ENCODE measurements at regions not wholly inside any gene's neighbourhood (a gene's known extent, or its start where the extent isn't known, plus 50 kb on each side); places are given as distances from the start of the nearest gene placed in this dataset.

DNA sequence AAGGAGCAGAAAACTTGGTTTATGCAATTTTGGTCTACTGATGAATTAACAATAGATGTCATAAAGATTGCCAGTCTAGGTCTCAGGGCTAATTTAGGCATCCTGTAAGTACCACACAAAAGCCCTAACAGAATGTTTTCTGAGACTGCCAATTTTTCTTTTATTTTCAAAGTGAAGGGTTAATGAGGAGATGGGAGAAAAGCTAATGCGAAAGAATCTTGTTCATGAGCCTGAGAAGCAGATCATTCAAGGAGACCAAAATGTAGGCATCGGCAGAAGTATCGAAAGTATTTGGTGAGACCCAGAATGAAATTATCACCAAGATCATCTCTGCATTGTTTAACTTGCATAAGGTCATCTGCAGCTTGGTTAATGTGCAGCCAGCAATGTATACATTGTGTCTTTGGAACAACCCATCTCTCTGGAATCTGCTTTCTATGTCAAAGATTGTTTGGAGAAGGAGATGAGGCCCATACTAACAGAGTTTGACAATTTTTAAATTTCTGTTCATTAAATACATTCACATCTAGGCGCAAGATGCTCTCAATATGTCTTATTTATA lies 163.3 kb upstream of the GLI3 start:
- DNase-seq (ENCODE audit: extremely low read depth in 1 of 2, low read depth in 1 of 2) = no peak

- no peak for DNase-seq (ENCODE audit: extremely low read depth in 1 of 2, low read depth in 1 of 2)
These were observed 158.6 kb upstream of the GLI3 start for GRCh38 chr7:42395607-42396006.

DNA sequence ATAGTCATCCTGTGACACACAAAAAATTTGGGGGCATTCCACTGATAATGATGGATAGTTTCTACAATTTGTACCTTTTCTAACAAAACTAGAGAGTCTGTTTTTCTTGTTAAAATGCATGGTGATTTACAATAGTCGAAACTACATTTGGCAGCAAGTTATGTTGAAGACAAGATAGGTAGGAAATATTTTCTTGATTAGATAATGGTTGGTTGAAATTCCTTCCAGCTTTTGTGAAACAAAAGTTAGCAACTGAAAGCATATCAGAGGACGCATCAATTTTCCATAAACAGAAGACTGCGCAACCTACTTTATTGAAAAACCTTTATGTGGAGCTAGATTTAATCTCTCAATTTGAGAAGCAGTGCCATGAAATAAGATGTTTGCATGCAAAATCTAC lies 155.8 kb upstream of the GLI3 start:
- no peak for DNase-seq (ENCODE audit: extremely low read depth in 1 of 2, low read depth in 1 of 2)

DNA sequence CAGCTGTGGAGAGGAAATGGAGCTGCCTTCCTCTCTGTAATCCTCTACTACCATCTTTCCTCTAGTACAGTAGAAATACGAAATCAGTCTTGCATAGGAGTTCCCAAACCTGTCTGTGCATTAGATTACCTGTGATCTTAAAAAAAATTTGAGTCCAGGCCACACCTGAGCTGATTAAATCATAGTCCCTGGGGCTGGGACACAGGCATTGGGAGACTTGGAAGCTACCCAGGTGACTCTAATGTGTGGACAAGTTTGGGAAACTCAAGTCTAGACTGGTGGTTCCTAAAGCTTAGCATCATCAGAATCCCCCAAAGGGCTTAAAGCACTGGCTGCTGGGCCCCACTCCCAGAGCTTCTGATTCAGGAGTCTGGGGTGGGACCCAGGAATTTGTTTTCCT lies 152.7 kb upstream of the GLI3 start:
- DNase-seq (ENCODE audit: extremely low read depth in 1 of 2, low read depth in 1 of 2) = no peak

DNA sequence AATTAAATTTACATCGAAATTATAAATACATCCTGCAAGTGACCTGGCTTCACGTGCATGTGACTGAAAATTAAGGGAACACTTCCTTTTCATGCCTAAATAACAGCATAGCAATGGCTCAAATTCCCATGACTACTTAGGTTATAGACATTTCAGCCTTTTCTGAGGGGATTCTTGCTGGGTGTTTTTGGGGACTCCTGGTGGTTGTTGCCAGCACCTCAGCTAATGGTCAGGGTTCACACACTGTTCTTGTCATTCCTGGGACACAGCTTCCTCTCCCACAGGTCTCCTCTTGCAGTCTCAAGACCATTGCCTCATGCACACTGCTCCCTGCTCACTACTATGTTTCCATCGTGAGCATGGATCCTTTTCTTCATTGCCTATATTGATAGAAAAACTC lies 148.9 kb upstream of the GLI3 start:
- no peak for DNase-seq (ENCODE audit: extremely low read depth in 1 of 2, low read depth in 1 of 2)

DNA sequence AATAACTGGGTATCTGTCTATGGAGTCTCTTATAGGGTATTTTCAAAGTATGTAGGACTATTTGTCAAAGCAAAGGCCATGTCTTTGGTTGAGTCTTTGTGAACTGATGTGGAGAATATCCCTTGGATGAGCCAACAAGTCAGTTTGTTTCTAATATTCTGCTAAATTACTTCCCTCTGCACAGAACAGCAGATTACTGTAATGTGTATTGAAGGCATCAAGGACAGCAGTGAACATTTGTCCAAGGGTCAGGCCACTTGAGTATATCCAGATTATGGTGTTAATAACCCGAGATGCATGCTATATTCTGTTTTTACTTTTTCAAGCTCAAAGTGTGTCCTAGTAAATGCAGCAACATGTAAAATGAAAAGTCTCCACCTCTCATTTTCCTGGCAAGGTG lies 144.2 kb upstream of the GLI3 start:
- no peak for DNase-seq (ENCODE audit: extremely low read depth in 1 of 2, low read depth in 1 of 2)

GRCh38 chr7:42380401-42380800 lies 143.4 kb upstream of the GLI3 start:
- DNase-seq (ENCODE audit: extremely low read depth in 1 of 2, low read depth in 1 of 2) = no peak

GRCh38 chr7:42378149-42378548 lies 141.1 kb upstream of the GLI3 start:
- DNase-seq (ENCODE audit: extremely low read depth in 1 of 2, low read depth in 1 of 2) = no peak

- DNase-seq (ENCODE audit: extremely low read depth in 1 of 2, low read depth in 1 of 2) = no peak
These were observed 136.3 kb upstream of the GLI3 start for GRCh38 chr7:42373285-42373684.

DNA sequence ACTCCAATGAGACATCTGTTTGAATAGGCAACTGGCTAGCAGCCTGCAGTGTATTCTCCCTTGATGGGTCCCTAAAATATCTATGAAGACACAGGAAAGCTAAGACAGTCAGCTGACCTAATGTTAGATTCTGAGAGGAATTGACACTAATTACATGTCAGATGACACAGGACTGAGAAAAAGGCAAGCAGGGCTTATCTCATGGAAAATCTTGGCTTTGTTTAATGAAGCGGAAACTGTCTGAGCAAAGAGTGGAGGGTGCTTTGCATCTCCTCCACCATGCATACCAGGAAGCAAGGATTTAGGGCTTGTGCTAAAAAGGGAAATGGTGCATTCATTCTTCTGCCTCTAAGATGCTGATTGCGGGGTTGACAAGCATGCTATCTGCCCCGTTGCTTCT lies 135.5 kb upstream of the GLI3 start:
- DNase-seq (ENCODE audit: extremely low read depth in 1 of 2, low read depth in 1 of 2) = no peak

DNA sequence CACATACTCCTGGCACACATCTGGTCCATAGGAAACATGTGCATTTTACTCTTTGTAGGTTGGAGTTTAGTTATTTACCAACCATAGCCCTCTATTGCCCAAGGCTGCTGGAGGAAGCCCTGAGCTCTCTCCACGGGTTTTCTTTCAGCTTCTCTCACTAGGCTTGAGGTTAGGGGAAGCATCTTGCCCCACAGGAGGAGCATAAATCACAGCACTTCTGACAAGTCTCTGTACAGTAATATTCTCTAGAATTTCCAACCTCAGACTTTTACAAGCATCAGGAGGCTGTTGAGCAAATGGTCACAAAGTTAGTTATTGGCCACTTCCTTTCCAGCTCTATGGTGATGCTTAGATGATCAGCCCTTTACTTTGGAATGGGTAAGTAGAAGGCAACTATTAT lies 122.9 kb upstream of the GLI3 start:
- DNase-seq (ENCODE audit: extremely low read depth in 1 of 2, low read depth in 1 of 2) = no peak

DNA sequence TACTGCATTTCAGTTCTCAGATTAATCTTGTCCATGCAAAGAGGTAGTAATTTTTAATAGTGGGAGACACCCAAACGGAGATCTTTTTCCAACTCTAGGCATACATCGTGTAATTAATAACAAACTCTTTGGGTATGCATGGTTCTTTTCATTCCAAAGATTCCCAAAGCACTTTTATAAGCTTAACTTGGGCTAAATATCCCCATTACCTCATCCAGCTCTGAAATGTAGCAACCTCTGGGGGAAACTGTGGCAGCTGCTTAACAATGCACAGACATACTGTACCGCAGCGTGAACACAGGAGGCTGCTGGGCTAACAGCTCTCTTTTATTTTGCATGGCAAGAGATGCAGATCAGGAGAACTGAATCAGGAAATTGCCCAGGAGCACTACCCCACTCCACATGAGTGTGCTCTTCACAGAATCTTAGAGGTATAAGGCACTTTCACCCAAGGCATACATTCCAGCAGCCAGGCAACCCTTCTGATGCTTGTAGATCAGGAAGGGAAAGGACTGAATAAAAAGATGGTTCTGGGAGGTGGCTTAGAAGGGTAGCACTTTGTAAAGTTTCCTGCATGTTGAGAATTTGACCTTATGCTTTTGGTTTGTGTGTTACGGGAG lies 114.4 kb upstream of the GLI3 start:
- no peak for DNase-seq (ENCODE audit: extremely low read depth in 1 of 2, low read depth in 1 of 2)

- no peak for DNase-seq (ENCODE audit: extremely low read depth in 1 of 2, low read depth in 1 of 2)
These were observed 113.8 kb upstream of the GLI3 start for GRCh38 chr7:42350801-42351200.

- no peak for DNase-seq (ENCODE audit: extremely low read depth in 1 of 2, low read depth in 1 of 2)
These were observed 111.6 kb upstream of the GLI3 start for GRCh38 chr7:42348631-42349030.

DNA sequence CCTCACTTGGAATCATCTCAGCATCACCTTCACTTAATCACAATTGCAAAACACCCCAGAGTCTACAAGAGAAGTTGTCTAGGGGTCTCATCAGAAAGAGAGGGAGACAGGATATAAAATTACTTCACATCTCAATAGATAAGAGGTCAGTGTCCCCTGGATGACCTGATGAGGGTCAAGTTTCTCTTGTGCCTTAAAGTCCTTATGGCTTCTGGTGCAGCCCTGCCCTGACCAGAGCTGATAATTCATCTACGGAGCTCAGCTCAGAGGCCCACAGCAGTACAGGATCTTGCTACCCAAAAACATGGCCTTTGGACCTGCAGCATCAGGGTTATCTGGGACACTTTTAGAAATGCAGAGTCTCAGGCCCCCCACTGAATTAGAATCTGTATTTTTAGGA lies 111.1 kb upstream of the GLI3 start:
- DNase-seq (ENCODE audit: extremely low read depth in 1 of 2, low read depth in 1 of 2) = no peak

DNA sequence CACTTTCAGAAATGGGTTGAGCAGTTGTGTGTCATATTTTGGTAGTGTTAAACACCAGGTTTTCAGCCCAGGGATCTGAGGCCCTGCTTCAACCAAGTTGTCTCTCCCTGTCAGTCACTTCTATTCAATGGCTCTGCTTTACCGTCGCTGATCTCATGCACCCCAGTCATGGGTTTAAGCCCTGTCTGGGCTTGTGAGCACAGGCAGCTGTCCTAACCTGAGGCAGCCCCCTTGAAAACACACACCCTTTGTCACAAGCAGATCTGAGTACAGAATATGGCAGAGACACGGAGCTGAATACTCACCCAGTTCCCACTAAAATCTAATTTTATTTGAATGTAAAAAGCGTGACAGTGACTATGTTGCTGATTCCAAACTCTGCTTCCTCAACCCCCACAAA lies 110.6 kb upstream of the GLI3 start:
- no peak for DNase-seq (ENCODE audit: extremely low read depth in 1 of 2, low read depth in 1 of 2)

GRCh38 chr7:42345478-42346299 lies 108.7 kb upstream of the GLI3 start:
- no peak for DNase-seq (ENCODE audit: extremely low read depth in 1 of 2, low read depth in 1 of 2)

- DNase-seq (ENCODE audit: extremely low read depth in 1 of 2, low read depth in 1 of 2) = no peak
These were observed 107.3 kb upstream of the GLI3 start for GRCh38 chr7:42344198-42344755.

- no peak for DNase-seq (ENCODE audit: extremely low read depth in 1 of 2, low read depth in 1 of 2)
These were observed 105.4 kb upstream of the GLI3 start for GRCh38 chr7:42342381-42342780.

GRCh38 chr7:42340436-42340835 lies 103.4 kb upstream of the GLI3 start:
- no peak for DNase-seq (ENCODE audit: extremely low read depth in 1 of 2, low read depth in 1 of 2)

- DNase-seq (ENCODE audit: extremely low read depth in 1 of 2, low read depth in 1 of 2) = no peak
These were observed 102.0 kb upstream of the GLI3 start for GRCh38 chr7:42338916-42339540.

Measured in stimulated activated CD8-positive, alpha-beta memory T cell treated with anti-CD3 and anti-CD28 coated beads, Interleukin-7, amount 100 ng/mL, for 48 hours (primary cell).